ENCODE measurements at regions not wholly inside any gene's neighbourhood (a gene's known extent, or its start where the extent isn't known, plus 50 kb on each side); places are given as distances from the start of the nearest gene placed in this dataset.

GRCh38 chr17:72534265-72534664 is 413.4 kb downstream of the SOX9 start:
- DNase-seq: no peak
- H3K27me3 ChIP-seq: no peaks in the 10 kb centered on the region
- no peak overlapping the region for H3K27ac ChIP-seq
- H3K9me3 ChIP-seq: peaks cover 0 to 2% (median 0%) of the 10 kb centered on the region in 4 donors
- H3K4me1 ChIP-seq: peaks cover 0 to under 1% (median 0%) of the 10 kb centered on the region in 4 donors
- TF ChIP-seq CTCF (IDR thresholded peaks at IDR 0.05): no peak
- no peaks in the 10 kb centered on the region for H3K36me3 ChIP-seq
- H3K4me3 ChIP-seq: no peak overlapping the region

- H3K27ac ChIP-seq: no peak overlapping the region
- no peaks in the 10 kb centered on the region for H3K36me3 ChIP-seq
- H3K4me1 ChIP-seq: peaks cover 0 to 4% (median under 1%) of the 10 kb centered on the region in 4 donors
- H3K27me3 ChIP-seq: no peaks in the 10 kb centered on the region
- no peak for DNase-seq
- H3K4me3 ChIP-seq: no peak overlapping the region
- peaks cover 0 to 2% (median 0%) of the 10 kb centered on the region in 4 donors for H3K9me3 ChIP-seq
- TF ChIP-seq CTCF (IDR thresholded peaks at IDR 0.05) (no peak), POLR2A (IDR thresholded peaks at IDR 0.05) (no peak)
Measured at GRCh38 chr17:72534776-72535175, 414.0 kb downstream of the SOX9 start.

DNA sequence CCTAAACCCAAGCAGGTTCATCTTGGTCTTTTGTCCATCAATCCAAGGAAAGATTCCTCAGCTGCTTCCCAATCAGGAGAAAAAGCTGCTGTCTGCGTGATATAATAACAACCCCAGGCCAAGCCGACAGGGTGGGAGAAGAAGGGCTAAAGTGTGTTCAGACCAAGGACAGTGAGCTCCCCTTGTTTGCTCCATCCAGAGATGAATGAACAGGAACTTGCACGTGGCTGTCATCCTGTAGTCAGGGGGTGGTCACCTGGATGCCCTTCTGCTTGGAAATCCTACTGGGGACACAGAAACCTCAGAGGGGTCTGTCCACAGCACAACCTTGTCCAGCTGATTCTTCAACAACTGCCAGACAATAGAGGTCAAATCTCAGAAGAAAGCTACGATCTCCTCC is 414.5 kb downstream of the SOX9 start:
- peaks cover 0 to 2% (median 0%) of the 10 kb centered on the region in 4 donors for H3K9me3 ChIP-seq

GRCh38 chr17:72535779-72536178 is 415.0 kb downstream of the SOX9 start:
- peaks cover 0 to 2% (median 0%) of the 10 kb centered on the region in 4 donors for H3K9me3 ChIP-seq
- no peak for DNase-seq
- no peak for TF ChIP-seq CTCF (IDR thresholded peaks at IDR 0.05)
- no peak for TF ChIP-seq POLR2A (IDR thresholded peaks at IDR 0.05)
- peaks cover 0 to 4% (median 3%) of the 10 kb centered on the region in 4 donors for H3K4me1 ChIP-seq
- no peaks in the 10 kb centered on the region for H3K36me3 ChIP-seq
- H3K27me3 ChIP-seq: no peaks in the 10 kb centered on the region
- no peak overlapping the region for H3K4me3 ChIP-seq
- no peak overlapping the region for H3K27ac ChIP-seq

More for the DNA sequence above, 414.5 kb downstream of the SOX9 start:
- no peak overlapping the region for H3K4me3 ChIP-seq
- H3K4me1 ChIP-seq: peaks cover 0 to 4% (median 1%) of the 10 kb centered on the region in 4 donors
- H3K36me3 ChIP-seq: no peaks in the 10 kb centered on the region
- TF ChIP-seq CTCF (IDR thresholded peaks at IDR 0.05): no peak
- TF ChIP-seq POLR2A (IDR thresholded peaks at IDR 0.05): no peak
- DNase-seq: no peak
- H3K27ac ChIP-seq: no peak overlapping the region
- H3K27me3 ChIP-seq: no peaks in the 10 kb centered on the region

DNA sequence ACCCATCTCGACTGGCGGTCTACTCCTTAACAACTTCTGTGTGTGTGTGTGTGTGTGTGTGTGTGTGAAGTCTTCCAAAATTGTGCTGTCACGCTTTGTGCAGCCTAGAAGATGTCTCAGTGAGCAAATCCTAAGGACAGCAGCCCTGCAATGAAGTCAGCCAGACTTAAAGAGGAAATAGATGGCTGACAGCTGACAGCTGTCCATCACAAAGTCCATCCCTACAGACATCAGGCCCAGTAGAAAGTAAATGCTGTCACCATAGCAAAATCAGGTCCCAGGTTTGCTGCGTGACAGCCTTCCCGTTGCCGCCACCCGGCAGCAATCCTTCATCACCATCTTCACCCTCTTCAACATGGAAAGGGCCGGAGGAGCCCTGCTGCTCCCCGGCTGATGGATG is 416.0 kb downstream of the SOX9 start:
- DNase-seq: no peak

More for the DNA sequence above, 416.0 kb downstream of the SOX9 start:
- Histone ChIP-seq H3K36me3 (no peaks in the 10 kb centered on the region), H3K4me3 (no peak overlapping the region), H3K9me3 (peaks cover 0 to 2% (median 0%) of the 10 kb centered on the region in 4 donors), H3K4me1 (peaks cover 0 to 4% (median 3%) of the 10 kb centered on the region in 4 donors), H3K27ac (no peak overlapping the region), H3K27me3 (no peaks in the 10 kb centered on the region)
- TF ChIP-seq POLR2A (IDR thresholded peaks at IDR 0.05): no peak
- no peak for TF ChIP-seq CTCF (IDR thresholded peaks at IDR 0.05)

All from Peyer's patch (tissue), 4 donors.